SK-N-SH treated with all-trans-retinoic acid at 6 μM for 48 hours (cell line): ENCODE measurements at regions not wholly inside any gene's neighbourhood (a gene's known extent, or its start where the extent isn't known, plus 50 kb on each side); places are given as distances from the start of the nearest gene placed in this dataset.

ENCODE experiments used
- ATAC-seq: fragments of 200-7000 bp; cut with Tn5 transposase; 3 replicates; pipeline ENCODE4 v1.9.1; 2020; ENCODE audit warnings: mild to moderate bottlenecking, moderate library complexity
- ARNTL ChIP-seq: fragments of 450-650 bp; formaldehyde crosslinking; IDR thresholded peaks from 2 replicates; pipeline ENCODE4 v1.5.0; 2020; ENCODE audit warnings: low read depth, mild to moderate bottlenecking, moderate library complexity, borderline replicate concordance
- BACH2 ChIP-seq: fragments of 250-450 bp; sonication (Bioruptor Pico); IDR thresholded peaks from 2 replicates; pipeline ENCODE4 v1.9.0; 2021; ENCODE audit warnings: mild to moderate bottlenecking, borderline replicate concordance
- CSDC2 ChIP-seq: fragments of 250-450 bp; sonication (Bioruptor Pico); IDR thresholded peaks from 2 replicates; pipeline ENCODE4 v1.5.0; 2020; ENCODE audit warnings: mild to moderate bottlenecking, moderate library complexity
- ESRRG ChIP-seq: fragments of 250-450 bp; sonication (Bioruptor Pico); IDR thresholded peaks from 2 replicates; pipeline ENCODE4 v1.6.1; 2021; ENCODE audit warnings: mild to moderate bottlenecking
- GLIS3 ChIP-seq: fragments of 250-450 bp; sonication (Bioruptor Pico); IDR thresholded peaks from 2 replicates; pipeline ENCODE4 v1.5.0; 2020; ENCODE audit warnings: mild to moderate bottlenecking, moderate library complexity
- ISL1 ChIP-seq: fragments of 250-450 bp; sonication (Bioruptor Pico); IDR thresholded peaks from 2 replicates; pipeline ENCODE4 v2.1.2; 2022; ENCODE audit warnings: mild to moderate bottlenecking, moderate library complexity
- OSR1 ChIP-seq: fragments of 250-450 bp; sonication (Bioruptor Pico); IDR thresholded peaks from 2 replicates; pipeline ENCODE4 v1.8.0; 2022; ENCODE audit warnings: moderate library complexity, mild to moderate bottlenecking, inconsistent platforms
- PPARA ChIP-seq: fragments of 250-450 bp; sonication (Bioruptor Pico); IDR thresholded peaks from 2 replicates; pipeline ENCODE4 v1.5.0; 2020; ENCODE audit warnings: mild to moderate bottlenecking, borderline replicate concordance
- RARB ChIP-seq: fragments of 250-450 bp; sonication (Bioruptor Pico); IDR thresholded peaks from 2 replicates; pipeline ENCODE4 v1.8.0; 2021; ENCODE audit warnings: mild to moderate bottlenecking, moderate library complexity
- SNAI2 ChIP-seq: fragments of 250-450 bp; sonication (Bioruptor Pico); IDR thresholded peaks from 2 replicates; pipeline ENCODE4 v1.5.0; 2020; ENCODE audit warnings: mild to moderate bottlenecking, moderate library complexity
- TCF4 ChIP-seq: fragments of 250-450 bp; sonication (Bioruptor Pico); IDR thresholded peaks from 2 replicates; pipeline ENCODE4 v1.8.0; 2021; ENCODE audit warnings: mild to moderate bottlenecking, moderate library complexity, borderline replicate concordance
- TOX ChIP-seq: fragments of 250-450 bp; sonication (Bioruptor Pico); IDR thresholded peaks from 2 replicates; pipeline ENCODE4 v1.8.0; 2021; ENCODE audit warnings: mild to moderate bottlenecking, moderate library complexity, borderline replicate concordance
- ZC3H10 ChIP-seq: fragments of 250-450 bp; sonication (Bioruptor Pico); IDR thresholded peaks from 2 replicates; pipeline ENCODE4 v1.5.1; 2021; ENCODE audit warnings: mild to moderate bottlenecking, moderate library complexity
- ZFP3 ChIP-seq: fragments of 250-450 bp; sonication (Bioruptor Pico); IDR thresholded peaks from 2 replicates; pipeline ENCODE4 v1.5.0; 2020; ENCODE audit warnings: mild to moderate bottlenecking, moderate library complexity
- ZFP30 ChIP-seq: fragments of 450-650 bp; formaldehyde crosslinking; IDR thresholded peaks from 2 replicates; pipeline ENCODE4 v1.5.0; 2022; ENCODE audit warnings: mild to moderate bottlenecking, moderate library complexity
- ZNF70 ChIP-seq: fragments of 450-650 bp; formaldehyde crosslinking; IDR thresholded peaks from 2 replicates; pipeline ENCODE4 v1.5.0; 2020; ENCODE audit warnings: mild to moderate bottlenecking, moderate library complexity
- TF ChIP-seq, protein P1 (sequence below): fragments of 250-450 bp; sonication (Bioruptor Pico); IDR thresholded peaks from 2 replicates; pipeline ENCODE4 v1.5.1; 2020; ENCODE audit warnings: low read depth, mild to moderate bottlenecking, moderate library complexity
- TF ChIP-seq, protein P2 (sequence below): fragments of 250-450 bp; sonication (Bioruptor Pico); IDR thresholded peaks from 2 replicates; pipeline ENCODE4 v1.8.0; 2020; ENCODE audit warnings: mild to moderate bottlenecking, moderate library complexity, borderline replicate concordance
- TF ChIP-seq, protein P3 (sequence below): fragments of 250-450 bp; sonication (Bioruptor Pico); IDR thresholded peaks from 2 replicates; pipeline ENCODE4 v1.8.0; 2021; ENCODE audit warnings: low read depth, mild to moderate bottlenecking, moderate library complexity, borderline replicate concordance
- TF ChIP-seq, protein P4 (sequence below): fragments of 250-450 bp; sonication (Bioruptor Pico); IDR thresholded peaks from 2 replicates; pipeline ENCODE4 v1.5.1; 2021; ENCODE audit warnings: mild to moderate bottlenecking, moderate library complexity
- TF ChIP-seq, protein P5 (sequence below): fragments of 250-450 bp; sonication (Bioruptor Pico); IDR thresholded peaks from 2 replicates; pipeline ENCODE4 v1.5.0; 2020; ENCODE audit warnings: mild to moderate bottlenecking, moderate library complexity

DNA sequence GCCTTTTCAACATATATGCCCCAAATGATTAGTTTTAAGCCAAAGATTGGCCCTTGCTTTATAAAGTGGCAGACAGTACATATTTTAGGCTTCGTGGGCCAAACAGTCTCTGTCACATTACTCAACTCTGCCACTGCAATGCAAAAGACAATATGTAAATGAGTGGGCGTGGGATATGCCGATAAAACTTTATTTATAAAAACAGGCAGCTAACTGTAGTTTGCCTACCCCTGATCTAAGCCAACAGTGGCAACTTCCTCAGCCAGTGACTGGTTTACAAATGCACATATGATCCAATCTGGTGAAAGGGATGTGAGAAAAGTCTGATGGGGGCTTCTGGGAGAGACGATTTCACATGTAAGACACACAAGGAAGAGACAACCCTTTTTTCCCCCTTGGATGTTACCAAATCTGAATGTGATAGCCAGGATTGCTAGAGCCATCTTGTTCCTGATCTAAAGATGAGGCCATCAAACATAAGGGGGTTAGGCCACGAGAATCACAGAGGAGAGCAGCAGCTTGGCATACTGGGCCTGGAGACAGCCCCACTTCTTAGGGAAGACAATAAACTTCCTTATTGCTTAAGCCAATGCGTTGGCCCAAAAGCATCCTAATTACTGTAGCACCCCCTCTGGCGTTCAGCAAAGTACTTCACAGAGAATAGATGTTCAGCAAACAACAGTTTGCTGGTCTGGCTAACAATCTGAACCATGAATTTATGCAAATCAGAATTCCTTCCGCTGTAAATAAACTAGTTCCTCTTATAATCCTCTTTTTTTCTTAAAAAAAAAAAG lies 75.2 kb upstream of the TMCC3 start (continued):
- TF ChIP-seq RARB (CRISPR knock-in tag) (no peak), CSDC2 (CRISPR knock-in tag) (no peak), ARNTL (CRISPR knock-in tag) (no peak), OSR1 (no peak)

DNA sequence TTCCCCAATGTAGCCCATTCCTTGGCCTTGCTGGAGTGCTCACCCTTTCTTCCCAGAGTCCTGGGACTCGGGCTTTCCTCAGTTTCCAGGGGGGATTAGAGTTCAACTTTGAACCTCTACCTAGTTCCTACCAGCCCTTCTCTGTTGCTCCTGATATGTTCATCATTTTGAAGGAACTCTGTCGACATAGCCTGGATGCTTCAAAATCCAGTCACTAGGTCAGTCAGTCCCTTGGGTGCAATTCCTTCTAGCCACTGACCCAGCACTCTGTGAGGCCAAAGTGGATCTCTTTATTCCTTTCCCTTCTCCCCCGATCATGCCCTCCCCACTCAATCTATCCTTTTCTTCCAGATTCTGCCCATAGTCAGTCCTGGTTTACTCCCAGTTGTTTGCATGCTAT lies 72.3 kb upstream of the TMCC3 start:
- TF ChIP-seq GLIS3 (CRISPR knock-in tag) (no peak), OSR1 (no peak), ZFP3 (no peak)
- TF ChIP-seq, protein P1, sequence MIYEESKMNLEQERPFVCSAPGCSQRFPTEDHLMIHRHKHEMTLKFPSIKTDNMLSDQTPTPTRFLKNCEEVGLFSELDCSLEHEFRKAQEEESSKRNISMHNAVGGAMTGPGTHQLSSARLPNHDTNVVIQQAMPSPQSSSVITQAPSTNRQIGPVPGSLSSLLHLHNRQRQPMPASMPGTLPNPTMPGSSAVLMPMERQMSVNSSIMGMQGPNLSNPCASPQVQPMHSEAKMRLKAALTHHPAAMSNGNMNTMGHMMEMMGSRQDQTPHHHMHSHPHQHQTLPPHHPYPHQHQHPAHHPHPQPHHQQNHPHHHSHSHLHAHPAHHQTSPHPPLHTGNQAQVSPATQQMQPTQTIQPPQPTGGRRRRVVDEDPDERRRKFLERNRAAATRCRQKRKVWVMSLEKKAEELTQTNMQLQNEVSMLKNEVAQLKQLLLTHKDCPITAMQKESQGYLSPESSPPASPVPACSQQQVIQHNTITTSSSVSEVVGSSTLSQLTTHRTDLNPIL (CRISPR knock-in tag) = no peak
- no peak for ATAC-seq

DNA sequence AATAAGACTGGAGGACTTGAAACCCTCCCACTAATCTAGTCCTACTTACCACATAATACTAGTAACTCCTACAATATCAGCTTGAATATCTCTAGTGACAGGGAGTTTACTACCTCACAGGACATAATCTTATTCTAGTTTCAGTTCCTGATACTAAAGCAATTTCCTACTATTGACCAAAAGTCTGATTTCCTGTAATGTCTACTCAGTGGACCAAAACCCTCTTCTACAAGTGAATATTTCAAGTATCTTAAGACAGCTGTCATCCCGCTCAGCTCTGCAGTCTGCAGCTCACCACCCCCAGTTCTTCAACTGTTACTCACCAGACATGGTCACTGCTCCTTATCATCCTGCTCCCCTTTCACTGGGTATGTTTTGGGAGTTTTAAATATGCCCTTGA lies 70.8 kb upstream of the TMCC3 start:
- ATAC-seq = no peak
- TF ChIP-seq, protein P2, sequence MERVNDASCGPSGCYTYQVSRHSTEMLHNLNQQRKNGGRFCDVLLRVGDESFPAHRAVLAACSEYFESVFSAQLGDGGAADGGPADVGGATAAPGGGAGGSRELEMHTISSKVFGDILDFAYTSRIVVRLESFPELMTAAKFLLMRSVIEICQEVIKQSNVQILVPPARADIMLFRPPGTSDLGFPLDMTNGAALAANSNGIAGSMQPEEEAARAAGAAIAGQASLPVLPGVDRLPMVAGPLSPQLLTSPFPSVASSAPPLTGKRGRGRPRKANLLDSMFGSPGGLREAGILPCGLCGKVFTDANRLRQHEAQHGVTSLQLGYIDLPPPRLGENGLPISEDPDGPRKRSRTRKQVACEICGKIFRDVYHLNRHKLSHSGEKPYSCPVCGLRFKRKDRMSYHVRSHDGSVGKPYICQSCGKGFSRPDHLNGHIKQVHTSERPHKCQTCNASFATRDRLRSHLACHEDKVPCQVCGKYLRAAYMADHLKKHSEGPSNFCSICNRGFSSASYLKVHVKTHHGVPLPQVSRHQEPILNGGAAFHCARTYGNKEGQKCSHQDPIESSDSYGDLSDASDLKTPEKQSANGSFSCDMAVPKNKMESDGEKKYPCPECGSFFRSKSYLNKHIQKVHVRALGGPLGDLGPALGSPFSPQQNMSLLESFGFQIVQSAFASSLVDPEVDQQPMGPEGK (CRISPR knock-in tag) = no peak
- TF ChIP-seq ZC3H10 (CRISPR knock-in tag) = no peak
- no peak for TF ChIP-seq SNAI2 (CRISPR knock-in tag)
- TF ChIP-seq TCF4 = no peak
- no peak for TF ChIP-seq ISL1 (CRISPR knock-in tag)
- TF ChIP-seq, protein P3, sequence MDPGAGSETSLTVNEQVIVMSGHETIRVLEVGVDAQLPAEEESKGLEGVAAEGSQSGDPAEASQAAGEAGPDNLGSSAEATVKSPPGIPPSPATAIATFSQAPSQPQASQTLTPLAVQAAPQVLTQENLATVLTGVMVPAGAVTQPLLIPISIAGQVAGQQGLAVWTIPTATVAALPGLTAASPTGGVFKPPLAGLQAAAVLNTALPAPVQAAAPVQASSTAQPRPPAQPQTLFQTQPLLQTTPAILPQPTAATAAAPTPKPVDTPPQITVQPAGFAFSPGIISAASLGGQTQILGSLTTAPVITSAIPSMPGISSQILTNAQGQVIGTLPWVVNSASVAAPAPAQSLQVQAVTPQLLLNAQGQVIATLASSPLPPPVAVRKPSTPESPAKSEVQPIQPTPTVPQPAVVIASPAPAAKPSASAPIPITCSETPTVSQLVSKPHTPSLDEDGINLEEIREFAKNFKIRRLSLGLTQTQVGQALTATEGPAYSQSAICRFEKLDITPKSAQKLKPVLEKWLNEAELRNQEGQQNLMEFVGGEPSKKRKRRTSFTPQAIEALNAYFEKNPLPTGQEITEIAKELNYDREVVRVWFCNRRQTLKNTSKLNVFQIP (CRISPR knock-in tag) = no peak
- TF ChIP-seq, protein P4, sequence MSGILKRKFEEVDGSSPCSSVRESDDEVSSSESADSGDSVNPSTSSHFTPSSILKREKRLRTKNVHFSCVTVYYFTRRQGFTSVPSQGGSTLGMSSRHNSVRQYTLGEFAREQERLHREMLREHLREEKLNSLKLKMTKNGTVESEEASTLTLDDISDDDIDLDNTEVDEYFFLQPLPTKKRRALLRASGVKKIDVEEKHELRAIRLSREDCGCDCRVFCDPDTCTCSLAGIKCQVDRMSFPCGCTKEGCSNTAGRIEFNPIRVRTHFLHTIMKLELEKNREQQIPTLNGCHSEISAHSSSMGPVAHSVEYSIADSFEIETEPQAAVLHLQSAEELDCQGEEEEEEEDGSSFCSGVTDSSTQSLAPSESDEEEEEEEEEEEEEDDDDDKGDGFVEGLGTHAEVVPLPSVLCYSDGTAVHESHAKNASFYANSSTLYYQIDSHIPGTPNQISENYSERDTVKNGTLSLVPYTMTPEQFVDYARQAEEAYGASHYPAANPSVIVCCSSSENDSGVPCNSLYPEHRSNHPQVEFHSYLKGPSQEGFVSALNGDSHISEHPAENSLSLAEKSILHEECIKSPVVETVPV = no peak
- no peak for TF ChIP-seq BACH2 (CRISPR knock-in tag)
- TF ChIP-seq ESRRG = no peak
- TF ChIP-seq ZNF70 (CRISPR knock-in tag) = no peak
- TF ChIP-seq TOX = no peak
- no peak for TF ChIP-seq CSDC2 (CRISPR knock-in tag)
- TF ChIP-seq, protein P5, sequence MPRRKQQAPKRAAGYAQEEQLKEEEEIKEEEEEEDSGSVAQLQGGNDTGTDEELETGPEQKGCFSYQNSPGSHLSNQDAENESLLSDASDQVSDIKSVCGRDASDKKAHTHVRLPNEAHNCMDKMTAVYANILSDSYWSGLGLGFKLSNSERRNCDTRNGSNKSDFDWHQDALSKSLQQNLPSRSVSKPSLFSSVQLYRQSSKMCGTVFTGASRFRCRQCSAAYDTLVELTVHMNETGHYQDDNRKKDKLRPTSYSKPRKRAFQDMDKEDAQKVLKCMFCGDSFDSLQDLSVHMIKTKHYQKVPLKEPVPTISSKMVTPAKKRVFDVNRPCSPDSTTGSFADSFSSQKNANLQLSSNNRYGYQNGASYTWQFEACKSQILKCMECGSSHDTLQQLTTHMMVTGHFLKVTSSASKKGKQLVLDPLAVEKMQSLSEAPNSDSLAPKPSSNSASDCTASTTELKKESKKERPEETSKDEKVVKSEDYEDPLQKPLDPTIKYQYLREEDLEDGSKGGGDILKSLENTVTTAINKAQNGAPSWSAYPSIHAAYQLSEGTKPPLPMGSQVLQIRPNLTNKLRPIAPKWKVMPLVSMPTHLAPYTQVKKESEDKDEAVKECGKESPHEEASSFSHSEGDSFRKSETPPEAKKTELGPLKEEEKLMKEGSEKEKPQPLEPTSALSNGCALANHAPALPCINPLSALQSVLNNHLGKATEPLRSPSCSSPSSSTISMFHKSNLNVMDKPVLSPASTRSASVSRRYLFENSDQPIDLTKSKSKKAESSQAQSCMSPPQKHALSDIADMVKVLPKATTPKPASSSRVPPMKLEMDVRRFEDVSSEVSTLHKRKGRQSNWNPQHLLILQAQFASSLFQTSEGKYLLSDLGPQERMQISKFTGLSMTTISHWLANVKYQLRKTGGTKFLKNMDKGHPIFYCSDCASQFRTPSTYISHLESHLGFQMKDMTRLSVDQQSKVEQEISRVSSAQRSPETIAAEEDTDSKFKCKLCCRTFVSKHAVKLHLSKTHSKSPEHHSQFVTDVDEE (CRISPR knock-in tag) = no peak
- no peak for TF ChIP-seq ZFP30 (CRISPR knock-in tag)
- TF ChIP-seq GLIS3 (CRISPR knock-in tag) = no peak

DNA sequence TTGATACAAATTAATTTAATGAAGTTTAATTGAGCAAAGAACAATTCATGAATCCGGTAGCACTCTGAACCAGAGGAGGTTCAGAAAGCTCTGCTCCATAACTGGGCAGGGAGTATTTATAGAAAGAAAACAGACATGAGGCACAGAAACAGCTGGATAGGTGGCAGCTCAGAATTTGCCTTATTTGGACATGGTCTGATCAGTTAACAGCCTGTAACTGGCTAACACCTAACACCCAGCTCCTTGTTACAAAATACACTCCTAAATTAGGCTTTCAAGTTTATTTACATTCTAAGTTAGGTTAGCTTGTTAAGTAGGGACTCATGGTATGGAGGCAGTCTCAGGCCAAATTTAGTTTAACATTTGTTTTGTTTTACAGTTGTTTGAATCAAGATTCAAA lies 67.8 kb upstream of the TMCC3 start:
- TF ChIP-seq, protein P1 (CRISPR knock-in tag) = no peak
- TF ChIP-seq ZFP30 (CRISPR knock-in tag) = no peak
- no peak for TF ChIP-seq OSR1
- no peak for TF ChIP-seq ISL1 (CRISPR knock-in tag)
- TF ChIP-seq, protein P3 (CRISPR knock-in tag) = no peak
- no peak for TF ChIP-seq GLIS3 (CRISPR knock-in tag)
- TF ChIP-seq PPARA (CRISPR knock-in tag) = no peak
- TF ChIP-seq ESRRG = no peak
- no peak for ATAC-seq
